CD4-positive, alpha-beta memory T cell (primary cell): ENCODE measurements at regions not wholly inside any gene's neighbourhood (a gene's known extent, or its start where the extent isn't known, plus 50 kb on each side); places are given as distances from the start of the nearest gene placed in this dataset.

Experiments
- CTCF ChIA-PET: fragments of 350-600 bp; sonication (Branson Sonifier 250); formaldehyde crosslinking; loops from one replicate; lab custom pipeline; 2021; ENCODE audit warnings: inconsistent platforms; ENCODE audit not compliant: partially characterized antibody; lab: Charles Lee
- POLR2A ChIA-PET: fragments of 350-600 bp; sonication (Branson Sonifier 250); formaldehyde crosslinking; loops from one replicate; lab custom pipeline; 2021; ENCODE audit not compliant: partially characterized antibody; lab: Charles Lee
- DNase-seq, 5 donors: peaks; one replicate each; pipeline versions ENCODE4 v3.0.0 to v3.0.0-alpha.2; 2020 to 2022; ENCODE audit warnings: mixed read lengths in 1 of 5
- H3K27ac ChIP-seq: one replicate; pipeline ENCODE4 v1.7.0; 2013; ENCODE audit warnings: low read depth, low read length
- H3K27me3 ChIP-seq: 2 replicates; pipeline ENCODE4 v1.7.0; 2013; ENCODE audit warnings: mild to moderate bottlenecking, low read length, moderate library complexity; ENCODE audit not compliant: insufficient read depth
- H3K36me3 ChIP-seq: 2 replicates; pipeline ENCODE4 v1.7.0; 2013; ENCODE audit warnings: mild to moderate bottlenecking, low read length, moderate library complexity; ENCODE audit not compliant: insufficient read depth
- H3K4me1 ChIP-seq: 2 replicates; pipeline ENCODE4 v1.7.0; 2013; ENCODE audit warnings: mild to moderate bottlenecking, low read length, moderate library complexity; ENCODE audit not compliant: insufficient read depth
- H3K4me3 ChIP-seq, 2 donors: one replicate each; pipeline ENCODE4 v1.7.0; 2013; ENCODE audit warnings: low read length in 2 of 2, mild to moderate bottlenecking in 1 of 2
- H3K9me3 ChIP-seq, 2 donors: one replicate each; pipeline ENCODE4 v1.7.0; 2013; ENCODE audit warnings: low read length in 2 of 2, control low read depth in 1 of 2; ENCODE audit not compliant: control insufficient read depth in 1 of 2
- H3K27ac Mint-ChIP-seq, 7 donors: one replicate each; pipeline ENCODE4 v1.8.0; 2020 to 2021; ENCODE audit warnings: mixed read lengths in 7 of 7, mild to moderate bottlenecking in 6 of 7, inconsistent platforms in 3 of 7, moderate library complexity in 3 of 7
- H3K27me3 Mint-ChIP-seq, 2 donors: one replicate each; pipeline ENCODE4 v1.8.0; 2020 to 2021; ENCODE audit warnings: mixed read lengths in 2 of 2
- H3K36me3 Mint-ChIP-seq, 2 donors: one replicate each; pipeline ENCODE4 v1.8.0; 2020 to 2021; ENCODE audit warnings: mixed read lengths in 2 of 2, inconsistent platforms in 1 of 2, mild to moderate bottlenecking in 1 of 2
- H3K4me1 Mint-ChIP-seq, 4 donors: one replicate each; pipeline ENCODE4 v1.8.0; 2020 to 2021; ENCODE audit warnings: mixed read lengths in 4 of 4, mild to moderate bottlenecking in 1 of 4
- H3K4me3 Mint-ChIP-seq, 8 donors: one replicate each; pipeline ENCODE4 v1.8.0; 2020 to 2021; ENCODE audit warnings: mixed read lengths in 8 of 8, mild to moderate bottlenecking in 7 of 8, moderate library complexity in 6 of 8, inconsistent platforms in 3 of 8
- H3K9me3 Mint-ChIP-seq, 8 donors: one replicate each; pipeline ENCODE4 v1.8.0; 2020 to 2021; ENCODE audit warnings: mixed read lengths in 8 of 8, mild to moderate bottlenecking in 5 of 8, inconsistent platforms in 3 of 8, moderate library complexity in 1 of 8
- intact Hi-C: fragments of 100-400 bp; cut with micrococcal nuclease; formaldehyde crosslinking; loops from one replicate; pipeline ENCODE4 v1.15.1; 2023

DNA sequence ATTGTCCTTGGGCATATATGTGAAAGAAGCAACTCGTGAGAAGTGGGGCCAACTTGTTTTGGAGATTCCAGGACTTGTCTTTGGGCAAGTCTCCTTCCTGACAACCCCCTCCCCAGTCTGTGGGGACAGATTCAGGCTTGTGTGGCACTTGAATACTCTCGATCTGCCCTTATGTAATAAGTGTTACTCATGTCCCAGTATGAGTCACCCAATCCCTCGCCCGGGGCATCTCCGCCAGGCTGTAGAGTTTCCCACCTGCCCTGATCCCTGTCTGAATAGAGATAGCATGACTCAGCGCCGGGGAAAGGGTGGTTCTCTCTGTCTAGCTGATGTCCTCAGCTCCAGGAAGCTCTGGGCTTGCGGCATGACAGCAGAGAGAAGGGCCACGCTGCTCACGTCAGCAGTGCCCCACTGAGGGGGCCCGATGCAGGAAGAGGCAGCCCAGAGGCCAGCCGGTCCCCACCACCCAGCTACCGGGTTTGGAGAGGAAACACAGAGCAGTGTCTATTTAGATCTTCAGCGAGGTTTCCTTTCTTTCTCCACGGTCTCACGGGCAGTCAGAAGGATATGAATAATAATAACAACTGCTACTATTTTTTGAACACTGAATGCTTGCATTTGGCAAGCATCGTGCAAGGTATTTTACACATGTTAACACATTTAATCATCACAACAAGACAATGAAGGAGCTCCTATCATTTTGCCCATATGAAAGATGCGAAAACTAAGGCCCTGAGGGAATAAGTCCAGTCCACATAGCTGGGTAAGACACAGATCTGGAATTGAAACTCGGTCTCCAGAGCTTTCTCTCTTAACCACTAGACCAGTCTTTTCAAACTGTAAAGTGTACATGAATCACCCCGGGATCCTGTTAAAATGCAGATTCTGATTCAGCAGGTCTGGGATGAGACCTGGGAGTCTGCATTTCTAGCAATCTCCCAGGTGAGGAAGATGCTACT, 426.7 kb upstream of the MAF start:
- H3K36me3 ChIP-seq, result no peaks in the 10 kb centered on the region
- POLR2A ChIA-PET, result no interaction called here
- no peak overlapping the region for H3K4me3 ChIP-seq

GRCh38 chr16:80025236-80025635, 424.7 kb upstream of the MAF start:
- no peak for DNase-seq
- H3K4me3 Mint-ChIP-seq, result no peak overlapping the region
- CTCF ChIA-PET, result no interaction called here
- H3K4me1 Mint-ChIP-seq, result peaks cover 7 to 13% (median 11%) of the 10 kb centered on the region in 4 donors
- H3K36me3 Mint-ChIP-seq, result no peaks in the 10 kb centered on the region
- no peak overlapping the region for H3K4me3 ChIP-seq
- POLR2A ChIA-PET, result no interaction called here
- H3K27me3 Mint-ChIP-seq, result peaks cover 1 to 3% of the 10 kb centered on the region in 2 donors
- no peaks in the 10 kb centered on the region for H3K9me3 Mint-ChIP-seq
- peaks cover 12% of the 10 kb centered on the region for H3K4me1 ChIP-seq
- no peaks in the 10 kb centered on the region for H3K27me3 ChIP-seq
- H3K9me3 ChIP-seq, result no peaks in the 10 kb centered on the region
- no peak overlapping the region for H3K27ac ChIP-seq
- H3K36me3 ChIP-seq, result no peaks in the 10 kb centered on the region
- intact Hi-C loops, result no loop called here
- no peak overlapping the region for H3K27ac Mint-ChIP-seq

More for the DNA sequence above, 426.7 kb upstream of the MAF start:
- Mint-ChIP-seq H3K4me3 (peak overlapping the region in 7 of 8 donors; percentile 52 to 83 (median 63)), H3K27me3 (peaks cover 1 to 2% of the 10 kb centered on the region in 2 donors), H3K4me1 (peaks cover 7 to 13% (median 11%) of the 10 kb centered on the region in 4 donors), H3K9me3 (no peaks in the 10 kb centered on the region), H3K36me3 (no peaks in the 10 kb centered on the region), H3K27ac (peak overlapping the region in 6 of 7 donors; percentile 15 to 57 (median 44))
- H3K4me1 ChIP-seq, result peaks cover 12% of the 10 kb centered on the region
- CTCF ChIA-PET, result interaction anchor here (0.5 kb wide), 1 partner anchor 1799 kb away, joined by 3 read pairs; no protein-coding TSS in a partner anchor
- intact Hi-C loops, result no loop called here
- no peak overlapping the region for H3K27ac ChIP-seq
- no peaks in the 10 kb centered on the region for H3K27me3 ChIP-seq
- DNase-seq, result peak; percentile 3 to 81 (median 42)
- H3K9me3 ChIP-seq, result no peaks in the 10 kb centered on the region

DNA sequence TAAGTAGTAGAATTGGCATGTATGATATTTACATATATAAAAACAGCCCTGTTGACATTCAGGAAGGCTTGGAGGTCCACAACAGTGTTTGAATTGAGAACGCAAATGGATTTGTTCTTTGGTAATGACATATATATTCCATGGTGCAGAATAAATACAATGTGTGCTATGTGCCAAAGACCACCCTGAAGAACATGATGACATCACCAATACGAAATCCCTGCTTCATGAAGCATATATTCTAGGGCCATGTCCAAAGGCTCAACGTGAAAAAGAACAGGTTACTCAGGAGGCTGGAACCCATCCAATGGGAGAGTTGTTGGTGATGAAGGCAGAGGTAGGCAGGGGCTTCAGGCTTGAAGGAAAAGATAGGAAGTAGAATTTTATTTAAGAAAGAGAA, 423.9 kb upstream of the MAF start:
- Mint-ChIP-seq H3K4me1 (peaks cover 7 to 13% (median 11%) of the 10 kb centered on the region in 4 donors), H3K27me3 (peaks cover 1 to 3% of the 10 kb centered on the region in 2 donors), H3K9me3 (no peaks in the 10 kb centered on the region), H3K27ac (no peak overlapping the region), H3K36me3 (no peaks in the 10 kb centered on the region), H3K4me3 (no peak overlapping the region)
- POLR2A ChIA-PET, result no interaction called here
- Histone ChIP-seq H3K27ac (no peak overlapping the region), H3K36me3 (no peaks in the 10 kb centered on the region), H3K4me1 (peaks cover 12% of the 10 kb centered on the region), H3K9me3 (no peaks in the 10 kb centered on the region), H3K4me3 (no peak overlapping the region), H3K27me3 (no peaks in the 10 kb centered on the region)
- DNase-seq, result no peak
- CTCF ChIA-PET, result no interaction called here
- intact Hi-C loops, result no loop called here

DNA sequence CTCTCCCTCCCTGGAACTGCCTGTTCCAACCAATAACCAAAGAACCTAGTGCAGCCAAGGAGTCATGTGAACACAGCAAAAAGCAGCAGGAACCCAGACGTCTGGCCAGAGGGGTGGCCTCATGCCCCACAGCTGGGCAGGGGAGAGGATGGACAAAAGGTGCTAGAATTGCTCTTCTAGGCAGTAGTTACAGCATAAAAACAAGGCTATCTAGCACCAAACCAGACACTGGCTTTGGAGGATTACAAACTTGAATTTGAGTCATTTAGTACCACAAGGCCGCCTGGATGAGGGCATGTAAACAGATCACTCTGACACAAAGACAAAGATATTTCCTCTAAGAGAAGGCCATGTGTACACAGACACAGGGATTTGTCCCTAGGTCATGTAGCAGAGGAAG, 423.3 kb upstream of the MAF start:
- Mint-ChIP-seq H3K4me1 (peaks cover 7 to 13% (median 11%) of the 10 kb centered on the region in 4 donors), H3K9me3 (no peaks in the 10 kb centered on the region), H3K36me3 (no peaks in the 10 kb centered on the region), H3K4me3 (no peak overlapping the region), H3K27me3 (peaks cover 1 to 3% of the 10 kb centered on the region in 2 donors), H3K27ac (no peak overlapping the region)
- DNase-seq, result no peak
- POLR2A ChIA-PET, result no interaction called here
- Histone ChIP-seq H3K9me3 (no peaks in the 10 kb centered on the region), H3K36me3 (no peaks in the 10 kb centered on the region), H3K27me3 (no peaks in the 10 kb centered on the region), H3K27ac (no peak overlapping the region), H3K4me1 (peaks cover 12% of the 10 kb centered on the region), H3K4me3 (no peak overlapping the region)
- intact Hi-C loops, result no loop called here
- CTCF ChIA-PET, result no interaction called here

DNA sequence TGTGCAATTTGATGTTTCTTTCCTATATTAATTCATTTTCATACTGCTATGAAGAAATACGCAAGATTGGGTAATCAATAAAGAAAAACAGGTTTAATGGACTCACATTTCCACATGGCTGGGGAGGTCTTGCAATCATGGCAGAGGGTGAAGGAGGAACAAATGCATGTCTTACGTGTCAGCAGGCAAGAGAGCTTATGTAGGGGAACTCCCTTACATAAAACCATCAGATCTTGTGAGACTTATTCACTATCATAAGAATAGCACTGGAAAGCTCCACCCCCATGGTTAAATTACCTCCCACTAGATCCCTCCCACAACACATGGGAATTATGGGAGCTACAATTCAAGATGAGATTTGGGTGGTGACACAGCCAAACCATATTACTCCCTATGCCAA, 418.9 kb upstream of the MAF start:
- POLR2A ChIA-PET, result no interaction called here

GRCh38 chr16:80018466-80018865, 417.9 kb upstream of the MAF start:
- H3K4me1 ChIP-seq, result no peaks in the 10 kb centered on the region
- no peak overlapping the region for H3K4me3 Mint-ChIP-seq
- H3K9me3 Mint-ChIP-seq, result no peaks in the 10 kb centered on the region
- DNase-seq, result no peak
- ChIA-PET CTCF (interaction anchor here (0.5 kb wide), 1 partner anchor 420 kb away, joined by 3 read pairs; no protein-coding TSS in a partner anchor), POLR2A (no interaction called here)
- no peaks in the 10 kb centered on the region for H3K36me3 ChIP-seq
- no peaks in the 10 kb centered on the region for H3K27me3 ChIP-seq
- no peak overlapping the region for H3K27ac Mint-ChIP-seq
- no peaks in the 10 kb centered on the region for H3K9me3 ChIP-seq
- H3K36me3 Mint-ChIP-seq, result no peaks in the 10 kb centered on the region
- peaks cover 1 to 2% of the 10 kb centered on the region in 2 donors for H3K27me3 Mint-ChIP-seq
- no peak overlapping the region for H3K27ac ChIP-seq
- H3K4me3 ChIP-seq, result no peak overlapping the region
- no peaks in the 10 kb centered on the region for H3K4me1 Mint-ChIP-seq
- intact Hi-C loops, result no loop called here

More for the DNA sequence above, 418.9 kb upstream of the MAF start:
- Mint-ChIP-seq H3K9me3 (no peaks in the 10 kb centered on the region), H3K27me3 (peaks cover 1 to 2% of the 10 kb centered on the region in 2 donors), H3K4me1 (no peaks in the 10 kb centered on the region), H3K36me3 (no peaks in the 10 kb centered on the region), H3K27ac (no peak overlapping the region), H3K4me3 (no peak overlapping the region)
- no peak overlapping the region for H3K27ac ChIP-seq
- no peaks in the 10 kb centered on the region for H3K4me1 ChIP-seq
- no peaks in the 10 kb centered on the region for H3K27me3 ChIP-seq
- no peaks in the 10 kb centered on the region for H3K36me3 ChIP-seq
- H3K9me3 ChIP-seq, result no peaks in the 10 kb centered on the region
- CTCF ChIA-PET, result no interaction called here
- H3K4me3 ChIP-seq, result no peak overlapping the region
- no peak for DNase-seq
- intact Hi-C loops, result no loop called here

GRCh38 chr16:80016731-80017326, 416.3 kb upstream of the MAF start:
- ChIA-PET POLR2A (no interaction called here), CTCF (interaction anchor here (1.3 to 1.6 kb wide), 2 partner anchors 12 to 42 kb away, joined by 3 to 6 read pairs; no protein-coding TSS in a partner anchor)
- no peak overlapping the region for H3K27ac Mint-ChIP-seq
- no peak for DNase-seq
- intact Hi-C loops, result no loop called here
- no peaks in the 10 kb centered on the region for H3K4me1 Mint-ChIP-seq
- H3K36me3 Mint-ChIP-seq, result no peaks in the 10 kb centered on the region
- H3K4me3 Mint-ChIP-seq, result no peak overlapping the region
- no peaks in the 10 kb centered on the region for H3K27me3 ChIP-seq
- H3K9me3 ChIP-seq, result no peaks in the 10 kb centered on the region
- no peak overlapping the region for H3K4me3 ChIP-seq
- no peaks in the 10 kb centered on the region for H3K36me3 ChIP-seq
- H3K27me3 Mint-ChIP-seq, result peaks cover 0 to 2% of the 10 kb centered on the region in 2 donors
- no peaks in the 10 kb centered on the region for H3K4me1 ChIP-seq
- H3K27ac ChIP-seq, result no peak overlapping the region
- H3K9me3 Mint-ChIP-seq, result no peaks in the 10 kb centered on the region
